Immature natural killer cell (primary cell): ENCODE measurements at regions not wholly inside any gene's neighbourhood (a gene's known extent, or its start where the extent isn't known, plus 50 kb on each side); places are given as distances from the start of the nearest gene placed in this dataset.

Experiments
- DNase-seq, 3 donors: peaks; one replicate each; pipeline ENCODE4 v3.0.0; 2022; ENCODE audit warnings: mixed read lengths in 1 of 3
- H3K27ac Mint-ChIP-seq, 6 donors: one replicate each; pipeline ENCODE4 v1.8.0; 2020; ENCODE audit warnings: mixed read lengths in 6 of 6, mild to moderate bottlenecking in 5 of 6, inconsistent platforms in 4 of 6, moderate library complexity in 3 of 6
- H3K27me3 Mint-ChIP-seq, 3 donors: one replicate each; pipeline ENCODE4 v1.8.0; 2020 to 2021; ENCODE audit warnings: low read depth in 3 of 3, mild to moderate bottlenecking in 3 of 3, mixed read lengths in 3 of 3, moderate library complexity in 3 of 3, inconsistent platforms in 1 of 3
- H3K36me3 Mint-ChIP-seq, 3 donors: one replicate each; pipeline ENCODE4 v1.8.0; 2020; ENCODE audit warnings: mixed read lengths in 3 of 3, inconsistent platforms in 2 of 3, mild to moderate bottlenecking in 2 of 3
- H3K4me1 Mint-ChIP-seq, 2 donors: one replicate each; pipeline ENCODE4 v1.8.0; 2020; ENCODE audit warnings: inconsistent platforms in 2 of 2, mild to moderate bottlenecking in 2 of 2, mixed read lengths in 2 of 2, moderate library complexity in 1 of 2
- H3K4me3 Mint-ChIP-seq, 5 donors: one replicate each; pipeline ENCODE4 v1.8.0; 2020; ENCODE audit warnings: mild to moderate bottlenecking in 5 of 5, mixed read lengths in 5 of 5, inconsistent platforms in 3 of 5, moderate library complexity in 3 of 5
- H3K9me3 Mint-ChIP-seq, 6 donors: one replicate each; pipeline ENCODE4 v1.8.0; 2020; ENCODE audit warnings: mild to moderate bottlenecking in 6 of 6, mixed read lengths in 6 of 6, inconsistent platforms in 4 of 6, moderate library complexity in 3 of 6

DNA sequence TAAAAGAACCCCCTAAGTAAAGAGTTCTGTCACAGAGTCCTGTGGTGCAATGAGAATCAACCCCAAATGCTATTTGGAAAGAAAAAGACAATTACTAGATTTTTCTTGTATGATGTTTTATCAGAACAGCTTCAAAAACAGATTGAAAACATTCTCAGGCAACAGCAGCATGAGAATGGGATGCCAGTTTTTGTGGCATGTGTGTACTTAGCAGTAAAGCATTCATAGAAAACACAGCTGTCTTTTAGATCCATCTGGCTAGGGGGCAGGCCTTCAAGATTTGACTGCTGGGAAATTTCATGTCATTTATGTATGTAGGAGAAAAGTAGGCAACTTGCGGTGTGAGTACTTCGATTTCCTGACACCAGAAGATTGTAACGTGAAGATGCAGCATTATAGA, 170.5 kb upstream of the HTR2A start:
- Mint-ChIP-seq H3K4me1 (no peaks in the 10 kb centered on the region), H3K4me3 (no peak overlapping the region), H3K36me3 (no peaks in the 10 kb centered on the region), H3K27ac (no peak overlapping the region), H3K9me3 (peaks cover 3 to 25% (median 9%) of the 10 kb centered on the region in 6 donors), H3K27me3 (peaks cover 2 to 11% (median 2%) of the 10 kb centered on the region in 3 donors)
- no peak for DNase-seq

DNA sequence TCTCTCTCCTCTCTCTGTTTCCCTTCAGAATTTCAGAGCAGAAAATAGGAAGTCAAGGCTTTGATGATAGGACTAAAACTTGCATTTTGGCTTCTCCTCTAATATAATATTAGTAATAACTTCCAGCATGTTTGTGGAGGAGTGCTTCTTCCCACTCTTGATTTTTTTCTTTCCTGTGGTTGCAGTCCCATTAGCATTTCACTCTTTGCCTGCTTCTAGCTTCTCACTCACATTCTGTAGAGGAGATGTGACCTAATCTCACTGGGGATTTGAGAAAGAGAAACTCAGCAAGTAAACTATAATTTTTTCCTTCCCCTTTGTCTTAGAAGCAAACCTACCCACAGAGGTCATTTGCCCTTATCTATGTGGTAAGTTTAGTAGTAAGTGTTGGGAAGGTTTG, 169.4 kb upstream of the HTR2A start:
- no peak overlapping the region for H3K4me3 Mint-ChIP-seq
- H3K27ac Mint-ChIP-seq: no peak overlapping the region
- peaks cover 2 to 7% (median 2%) of the 10 kb centered on the region in 3 donors for H3K27me3 Mint-ChIP-seq
- DNase-seq: no peak
- no peaks in the 10 kb centered on the region for H3K4me1 Mint-ChIP-seq
- H3K9me3 Mint-ChIP-seq: peaks cover 3 to 32% (median 10%) of the 10 kb centered on the region in 6 donors
- H3K36me3 Mint-ChIP-seq: no peaks in the 10 kb centered on the region

DNA sequence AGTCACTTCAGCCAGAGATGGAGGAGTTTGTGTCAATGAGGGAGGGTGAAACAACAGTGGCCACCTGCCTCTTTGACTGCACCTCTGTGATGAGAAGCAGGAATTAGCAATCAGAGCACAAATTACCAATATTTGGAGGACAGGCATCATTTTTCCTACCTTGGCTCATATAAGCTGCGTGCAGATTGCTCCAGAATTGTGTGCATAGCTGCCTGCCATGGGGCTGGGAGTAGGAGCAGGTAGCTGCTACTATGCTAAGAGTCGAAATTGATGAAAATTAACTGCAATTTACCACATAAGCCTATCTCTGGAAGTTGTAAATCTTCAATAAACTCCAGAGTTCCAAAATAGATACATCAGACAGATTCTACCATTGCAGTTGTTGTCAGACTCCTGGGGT, 167.5 kb upstream of the HTR2A start:
- peaks cover 3 to 32% (median 13%) of the 10 kb centered on the region in 6 donors for H3K9me3 Mint-ChIP-seq
- no peak for DNase-seq
- H3K36me3 Mint-ChIP-seq: no peaks in the 10 kb centered on the region
- H3K27ac Mint-ChIP-seq: no peak overlapping the region
- peaks cover 2 to 7% (median 2%) of the 10 kb centered on the region in 3 donors for H3K27me3 Mint-ChIP-seq
- no peaks in the 10 kb centered on the region for H3K4me1 Mint-ChIP-seq
- H3K4me3 Mint-ChIP-seq: no peak overlapping the region

DNA sequence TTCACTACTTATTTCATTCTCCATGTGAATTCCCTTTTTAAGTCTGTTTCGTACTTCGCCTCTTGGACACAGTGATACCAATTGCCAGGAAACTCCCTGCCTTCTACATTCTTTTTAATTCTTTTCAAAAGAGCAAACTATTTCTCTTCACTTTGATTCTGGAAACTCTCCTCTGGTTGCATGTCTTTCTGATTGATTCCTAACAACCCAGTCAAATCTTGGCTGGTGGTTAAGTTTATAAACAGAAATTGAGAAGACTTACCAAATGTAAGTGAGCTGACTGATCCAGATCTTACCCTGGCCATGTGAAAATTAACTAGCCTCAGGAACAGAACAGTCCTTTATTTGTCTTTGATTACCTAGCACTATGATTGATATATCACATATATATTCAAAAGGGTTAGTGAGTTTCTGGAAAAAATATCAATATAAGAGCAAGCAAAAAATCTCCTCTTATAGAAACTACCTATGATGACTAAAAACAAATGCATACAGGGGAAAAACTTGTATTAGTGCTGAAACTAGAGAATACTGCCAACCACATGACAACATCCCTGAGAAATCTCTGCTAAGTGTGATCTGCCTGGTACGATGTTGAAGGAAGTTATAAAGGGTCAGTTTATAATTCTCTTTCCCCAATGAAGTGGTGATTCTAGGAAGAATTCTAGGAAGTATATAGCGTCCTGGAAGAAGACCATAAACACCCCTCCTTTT, 152.6 kb upstream of the HTR2A start:
- no peaks in the 10 kb centered on the region for H3K4me1 Mint-ChIP-seq
- H3K27ac Mint-ChIP-seq: no peak overlapping the region
- H3K36me3 Mint-ChIP-seq: no peaks in the 10 kb centered on the region

DNA sequence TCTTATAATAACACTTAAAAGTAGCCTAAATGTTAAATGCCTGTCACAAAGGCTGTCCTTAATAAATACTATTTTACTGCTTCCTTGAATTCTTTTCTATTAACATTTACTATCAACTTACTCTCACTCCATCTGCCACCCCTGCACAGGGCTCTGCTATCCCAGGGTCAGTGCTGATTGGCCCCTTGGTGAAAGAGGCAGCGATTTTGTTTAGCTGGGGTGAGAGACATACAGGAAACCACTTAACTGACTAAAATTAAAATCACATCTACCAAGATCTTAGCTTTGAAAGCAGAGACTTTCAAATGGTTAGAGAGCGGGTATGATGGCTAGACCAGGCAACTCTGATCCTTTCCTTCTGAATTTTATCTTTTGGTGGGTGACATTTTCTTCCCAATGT, 149.9 kb upstream of the HTR2A start:
- H3K9me3 Mint-ChIP-seq: peaks cover 0 to 6% (median 0%) of the 10 kb centered on the region in 6 donors
- peaks cover 2 to 11% (median 3%) of the 10 kb centered on the region in 3 donors for H3K27me3 Mint-ChIP-seq
- H3K4me3 Mint-ChIP-seq: no peak overlapping the region
- no peaks in the 10 kb centered on the region for H3K36me3 Mint-ChIP-seq
- DNase-seq: no peak
- no peak overlapping the region for H3K27ac Mint-ChIP-seq
- no peaks in the 10 kb centered on the region for H3K4me1 Mint-ChIP-seq

More for the DNA sequence above, 152.6 kb upstream of the HTR2A start:
- Mint-ChIP-seq H3K9me3 (peaks cover 0 to 6% (median 0%) of the 10 kb centered on the region in 6 donors), H3K27me3 (peaks cover 2 to 7% (median 3%) of the 10 kb centered on the region in 3 donors), H3K4me3 (no peak overlapping the region)
- DNase-seq: no peak

DNA sequence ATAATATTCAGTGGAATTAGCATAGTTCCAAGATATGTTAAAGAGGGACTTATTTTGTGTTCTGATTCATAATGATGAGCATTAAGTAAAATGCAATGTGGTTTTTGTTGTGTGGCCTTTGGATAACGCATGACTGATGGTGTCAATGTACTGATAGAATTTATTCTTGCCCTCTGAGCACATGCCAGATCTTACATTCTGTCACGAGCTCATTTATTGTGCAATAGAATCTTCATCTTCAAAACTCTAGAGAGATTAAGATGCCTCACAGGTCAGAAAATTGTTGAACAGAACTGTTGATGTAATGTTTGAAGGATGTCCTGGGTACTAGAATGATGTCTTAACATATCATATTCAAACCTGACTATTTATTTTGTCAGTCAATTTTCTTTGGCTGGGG, 148.0 kb upstream of the HTR2A start:
- no peaks in the 10 kb centered on the region for H3K4me1 Mint-ChIP-seq
- no peaks in the 10 kb centered on the region for H3K36me3 Mint-ChIP-seq
- DNase-seq: no peak
- no peak overlapping the region for H3K27ac Mint-ChIP-seq
- H3K4me3 Mint-ChIP-seq: no peak overlapping the region
- H3K27me3 Mint-ChIP-seq: peaks cover 3 to 9% (median 7%) of the 10 kb centered on the region in 3 donors
- peaks cover 0 to 1% (median 0%) of the 10 kb centered on the region in 6 donors for H3K9me3 Mint-ChIP-seq

DNA sequence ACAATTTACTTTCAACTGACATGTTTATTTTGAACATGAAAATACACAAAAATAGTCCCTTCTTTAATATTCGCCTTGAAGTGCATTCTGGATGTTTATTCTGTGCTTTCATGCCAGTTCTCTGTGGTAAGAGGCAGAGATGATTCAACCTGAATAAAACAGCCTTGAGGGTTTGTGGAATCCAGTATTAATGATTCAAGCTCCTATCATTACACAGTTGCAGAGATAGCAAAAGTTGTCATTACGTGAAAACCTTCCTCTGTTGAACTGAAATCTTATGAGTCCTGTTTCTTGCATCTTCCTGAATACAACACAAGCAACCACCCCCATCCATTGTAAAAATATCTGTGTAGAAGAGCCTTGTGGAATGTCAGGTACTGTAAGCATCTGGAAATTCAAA, 142.3 kb upstream of the HTR2A start:
- no peaks in the 10 kb centered on the region for H3K36me3 Mint-ChIP-seq
- H3K4me3 Mint-ChIP-seq: no peak overlapping the region
- peaks cover 2 to 7% (median 6%) of the 10 kb centered on the region in 3 donors for H3K27me3 Mint-ChIP-seq
- no peaks in the 10 kb centered on the region for H3K4me1 Mint-ChIP-seq
- peaks cover 0 to 5% (median 1%) of the 10 kb centered on the region in 6 donors for H3K9me3 Mint-ChIP-seq
- H3K27ac Mint-ChIP-seq: no peak overlapping the region
- DNase-seq: no peak

DNA sequence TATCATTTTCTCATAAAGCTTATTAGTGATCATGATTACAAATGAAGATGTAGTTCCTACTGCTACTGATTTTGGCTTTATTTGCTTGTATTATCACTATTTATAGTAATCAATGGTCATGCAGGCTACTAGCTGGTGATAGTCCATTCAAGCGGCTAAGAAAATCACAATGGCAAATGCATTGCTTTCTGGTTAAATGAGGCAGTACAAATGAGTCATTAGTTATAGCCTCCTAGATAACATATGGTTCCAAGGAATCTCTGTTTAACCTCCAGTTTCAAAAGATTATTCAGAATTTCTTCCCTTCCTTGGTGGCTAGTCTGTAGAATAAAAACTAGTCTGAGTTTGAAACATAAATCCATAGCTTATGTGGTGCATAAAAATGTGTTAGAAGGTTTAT, 141.3 kb upstream of the HTR2A start:
- Mint-ChIP-seq H3K4me3 (no peak overlapping the region), H3K4me1 (no peaks in the 10 kb centered on the region), H3K9me3 (peaks cover 0 to 5% (median 1%) of the 10 kb centered on the region in 6 donors), H3K36me3 (no peaks in the 10 kb centered on the region), H3K27me3 (peaks cover 2 to 7% (median 3%) of the 10 kb centered on the region in 3 donors), H3K27ac (no peak overlapping the region)
- no peak for DNase-seq

DNA sequence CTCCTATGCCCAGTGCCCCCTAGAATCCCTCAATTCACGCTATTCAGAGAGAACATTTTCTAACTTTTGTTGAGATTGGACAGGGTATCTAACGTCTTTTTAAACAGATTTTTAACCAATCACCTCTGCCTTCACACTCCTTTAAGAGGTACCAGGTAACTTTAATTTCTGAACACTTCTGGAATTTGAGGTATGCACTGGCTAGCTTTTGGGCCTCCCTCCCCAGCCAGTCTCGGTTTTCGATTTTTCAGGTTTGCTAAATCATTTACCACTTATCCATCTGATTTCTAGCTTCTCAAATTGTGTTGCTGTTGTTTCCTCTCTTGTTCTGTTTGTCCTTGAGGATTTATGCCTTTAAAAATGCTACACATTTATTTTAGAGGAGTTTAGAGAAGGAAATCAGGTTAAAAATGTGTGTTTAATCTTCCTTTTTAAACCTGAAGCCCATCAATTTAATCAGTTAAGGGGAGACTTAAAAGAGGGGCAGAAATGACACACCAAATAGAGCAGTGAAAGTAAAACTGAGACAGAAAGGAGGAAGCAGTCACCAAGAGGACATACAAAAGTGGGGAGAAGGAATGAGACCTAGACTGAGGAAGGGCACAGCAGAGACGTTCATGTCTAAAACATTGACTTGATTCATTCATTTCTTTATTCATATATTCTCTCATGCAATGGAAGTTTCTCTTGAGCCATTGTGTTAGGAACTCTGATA, 139.6 kb upstream of the HTR2A start:
- Mint-ChIP-seq H3K9me3 (peaks cover 0 to 5% (median 1%) of the 10 kb centered on the region in 6 donors), H3K4me1 (no peaks in the 10 kb centered on the region), H3K36me3 (no peaks in the 10 kb centered on the region), H3K27ac (no peak overlapping the region), H3K27me3 (peaks cover 2 to 7% (median 3%) of the 10 kb centered on the region in 3 donors), H3K4me3 (no peak overlapping the region)
- DNase-seq: no peak

DNA sequence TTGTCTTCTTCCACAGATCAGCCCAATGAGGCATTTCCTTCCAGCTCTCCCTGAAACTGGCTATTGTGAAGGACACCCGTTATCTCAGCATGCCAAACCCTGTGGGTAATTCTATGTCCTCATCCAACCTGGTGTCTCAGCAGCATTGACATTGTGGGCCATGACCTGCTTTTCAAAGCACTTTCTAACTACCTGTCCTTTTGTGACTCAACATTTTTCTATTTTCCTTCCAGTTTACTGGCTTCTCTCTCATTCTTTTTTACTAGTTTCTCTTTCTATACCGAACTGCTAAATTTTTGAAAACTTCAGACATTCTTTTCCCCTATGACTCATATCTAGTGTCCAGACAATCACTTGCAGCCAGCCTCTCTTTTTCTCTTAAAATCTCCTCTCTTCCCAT, 136.4 kb upstream of the HTR2A start:
- no peak overlapping the region for H3K4me3 Mint-ChIP-seq
- H3K36me3 Mint-ChIP-seq: no peaks in the 10 kb centered on the region
- H3K9me3 Mint-ChIP-seq: peaks cover 0 to 3% (median under 1%) of the 10 kb centered on the region in 6 donors
- H3K27me3 Mint-ChIP-seq: peaks cover 0 to 2% (median 1%) of the 10 kb centered on the region in 3 donors
- no peaks in the 10 kb centered on the region for H3K4me1 Mint-ChIP-seq
- DNase-seq: no peak
- no peak overlapping the region for H3K27ac Mint-ChIP-seq

DNA sequence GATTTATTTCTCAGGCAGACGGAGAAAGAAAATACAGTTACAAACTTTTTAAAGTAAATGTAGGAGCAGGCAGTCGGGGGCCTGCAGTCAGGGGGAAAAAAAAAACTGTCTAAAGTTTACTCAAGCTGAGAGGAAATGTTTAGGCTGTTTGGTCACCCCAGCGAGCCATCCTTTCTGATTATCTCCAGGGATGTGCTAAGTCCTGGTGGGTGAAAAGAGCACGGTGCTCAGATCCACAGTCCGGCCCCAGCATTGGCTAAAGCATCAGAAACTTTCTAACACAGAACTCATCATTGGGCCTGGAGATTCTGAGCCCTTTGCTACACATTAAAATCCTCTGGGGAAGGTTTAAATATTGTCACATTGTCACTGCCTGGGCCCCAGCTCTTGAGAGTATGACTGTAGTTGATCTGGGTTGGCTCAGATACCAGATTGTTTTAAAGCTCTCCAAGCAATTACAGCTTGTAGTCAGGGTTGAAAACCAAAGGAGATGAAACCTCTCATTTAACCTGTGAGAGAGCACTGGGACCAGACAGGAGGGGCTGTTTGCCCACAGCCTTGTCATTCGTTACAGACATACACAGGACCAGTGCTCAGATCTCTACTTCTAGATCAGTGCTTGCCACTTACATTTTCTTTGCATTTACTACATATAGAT, 131.1 kb upstream of the HTR2A start:
- peaks cover 0 to 2% (median 0%) of the 10 kb centered on the region in 3 donors for H3K27me3 Mint-ChIP-seq
- H3K4me3 Mint-ChIP-seq: no peak overlapping the region
- H3K4me1 Mint-ChIP-seq: no peaks in the 10 kb centered on the region
- no peak for DNase-seq
- H3K27ac Mint-ChIP-seq: no peak overlapping the region
- H3K9me3 Mint-ChIP-seq: no peaks in the 10 kb centered on the region
- H3K36me3 Mint-ChIP-seq: no peaks in the 10 kb centered on the region

DNA sequence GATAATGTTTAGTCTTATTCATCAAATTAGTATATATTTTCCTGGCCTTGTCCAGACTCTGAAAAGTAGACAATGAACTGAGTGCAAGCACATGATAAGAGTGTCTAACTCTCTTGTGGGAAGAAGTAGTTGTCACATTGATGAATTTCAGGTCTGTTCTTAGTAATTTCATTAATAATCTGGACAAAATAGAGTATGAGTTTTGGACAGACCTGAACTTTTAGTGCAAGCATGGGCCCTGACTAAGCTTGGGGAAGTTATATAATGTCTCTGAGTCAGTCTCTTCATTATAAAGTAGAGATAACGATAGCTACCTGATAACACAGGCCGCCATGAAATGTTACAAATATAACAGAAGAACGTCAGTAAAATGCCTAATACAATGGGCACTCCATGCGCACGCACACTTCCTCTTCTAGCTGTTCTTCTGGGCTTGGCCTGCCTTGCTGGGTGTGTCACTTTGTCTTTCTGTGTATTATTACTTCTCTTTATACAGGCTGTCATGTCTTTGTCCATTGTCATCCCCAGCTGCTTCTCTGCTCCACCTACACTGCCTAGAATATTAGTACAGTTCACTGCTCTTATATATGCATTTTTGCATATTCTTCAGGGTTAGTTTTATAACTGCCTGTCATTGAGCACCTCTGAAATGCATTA, 129.1 kb upstream of the HTR2A start:
- Mint-ChIP-seq H3K27ac (no peak overlapping the region), H3K27me3 (peaks cover 0 to 6% (median 1%) of the 10 kb centered on the region in 3 donors), H3K36me3 (no peaks in the 10 kb centered on the region)

DNA sequence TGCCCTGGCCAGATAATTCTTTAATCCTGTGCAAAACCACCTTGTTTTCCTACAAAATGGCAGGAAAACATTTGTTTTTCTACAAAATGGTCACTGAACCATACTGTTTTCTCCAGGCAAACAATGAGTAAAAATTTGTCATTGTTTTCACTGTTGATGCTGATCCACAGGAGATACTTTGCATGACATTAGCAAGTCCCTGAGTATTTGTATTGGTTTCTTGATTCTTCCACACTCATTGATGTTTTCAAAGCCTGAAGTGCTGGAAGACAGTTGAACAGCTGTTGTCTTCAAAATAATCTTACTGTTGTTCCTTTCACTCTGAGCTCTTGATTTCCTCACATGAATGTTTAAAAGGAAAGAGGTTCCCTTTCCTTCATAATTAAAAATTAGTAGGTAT, 123.1 kb upstream of the HTR2A start:
- no peaks in the 10 kb centered on the region for H3K36me3 Mint-ChIP-seq
- DNase-seq: no peak
- no peak overlapping the region for H3K4me3 Mint-ChIP-seq
- H3K9me3 Mint-ChIP-seq: peaks cover 0 to 6% (median 3%) of the 10 kb centered on the region in 6 donors
- H3K4me1 Mint-ChIP-seq: no peaks in the 10 kb centered on the region
- no peak overlapping the region for H3K27ac Mint-ChIP-seq
- H3K27me3 Mint-ChIP-seq: peaks cover 0 to 6% (median 3%) of the 10 kb centered on the region in 3 donors

More for the DNA sequence above, 129.1 kb upstream of the HTR2A start:
- Mint-ChIP-seq H3K9me3 (peaks cover 0 to 2% (median 0%) of the 10 kb centered on the region in 6 donors), H3K4me1 (no peaks in the 10 kb centered on the region), H3K4me3 (no peak overlapping the region)
- DNase-seq: no peak
